Pancreas (tissue), 10 donors: ENCODE measurements at regions not wholly inside any gene's neighbourhood (a gene's known extent, or its start where the extent isn't known, plus 50 kb on each side); places are given as distances from the start of the nearest gene placed in this dataset.
"Not testable (repeated sequence)": the region's sequence is repeated elsewhere in the genome, so short reads cannot be mapped to it uniquely, and the experiment has no call there.

Source experiments
- ATAC-seq, 4 donors: fragments of 200-7000 bp; cut with Tn5 transposase; one replicate each; pipeline versions ENCODE4 v1.8.0 to v1.9.1; 2020; ENCODE audit warnings: mild to moderate bottlenecking in 4 of 4, moderate library complexity in 4 of 4
- DNase-seq, 6 donors: peaks; one replicate each; pipeline ENCODE4 v3.0.0-alpha.2; 2020
- FAIRE-seq: peaks from 2 replicates; lab custom pipeline; 2012; peaks lifted over from hg19 to GRCh38; lab: Jason Lieb, UNC
- H3K27ac ChIP-seq, 4 donors: fragments of 200-600 bp; sonication (generic); 1 replicate in 3 of 4; 2 replicates in 1 of 4; pipeline versions ENCODE4 v1.5.0 to v1.8.0; 2020
- H3K27me3 ChIP-seq, 4 donors: fragments of 200-600 bp; one replicate each; pipeline ENCODE4 v1.8.0; 2021
- H3K36me3 ChIP-seq, 3 donors: fragments of 200-600 bp; sonication (generic) in 1 of 3; one replicate each; pipeline versions ENCODE4 v1.5.0 to v1.8.0; 2020 to 2021
- H3K4me1 ChIP-seq, 3 donors: fragments of 200-600 bp; one replicate each; pipeline ENCODE4 v1.8.0; 2021
- H3K4me3 ChIP-seq, 4 donors: fragments of 200-600 bp; sonication (generic) in 2 of 4; one replicate each; pipeline versions ENCODE4 v1.5.0 to v1.8.0; 2020 to 2021
- H3K9me3 ChIP-seq, 4 donors: fragments of 200-600 bp; one replicate each; pipeline ENCODE4 v1.8.0; 2021
- CTCF ChIP-seq, 4 donors: fragments of 200-600 bp; sonication (generic) in 3 of 4; IDR thresholded peaks; one replicate each; pipeline versions ENCODE4 v1.5.0 to v1.8.0; 2021; ENCODE audit warnings: antibody characterized with exemption in 4 of 4
- WGBS, 2 donors: extraction: QIAGEN DNeasy Blood & Tissue Kit; methylation state at CpG; one replicate each; pipeline ENCODE4 v1.1.7; 2013; 5-methylcytosine and 5-hydroxymethylcytosine counted together
- intact Hi-C, 3 donors: fragments of 100-400 bp; cut with DNase I; formaldehyde crosslinking; loops; one replicate each; pipeline versions ENCODE4 v1.11.1 to v1.14.2; 2022
- donor health status: healthy with polysubstance abuse.
- donor health status: DM: no; HTN: no; CAD: no; lungs with moderate emphysema.
- donor health status: DM: no; HTN: no; CAD: no.
- donor health status: control.
- donor health status: control.
- donor health status: Bipolar disorder and iron deficiency.
- donor health status: DM: yes; HTN: yes; CAD: no.
- donor health status: DM: no; HTN: no; CAD: no.
- donor health status: DM: no; HTN: no; CAD: no.
- donor health status: DM: yes; HTN: yes; CAD: no.

GRCh38 chr9:108744641-108745040, 111.1 kb downstream of the ACTL7B start:
- no peaks in the 10 kb centered on the region for H3K4me1 ChIP-seq
- no peaks in the 10 kb centered on the region for H3K9me3 ChIP-seq
- H3K4me3 ChIP-seq = no peak overlapping the region
- DNase-seq (no peak), ATAC-seq (no peak), FAIRE-seq (no peak)
- H3K27me3 ChIP-seq = no peaks in the 10 kb centered on the region
- intact Hi-C loops = no loop called here
- 80 to 89% methylated on average over 2 of the region's 2 CpGs for WGBS, 2 donors
- no peak for TF ChIP-seq CTCF (IDR thresholded peaks at IDR 0.05)
- no peaks in the 10 kb centered on the region for H3K36me3 ChIP-seq
- H3K27ac ChIP-seq = no peak overlapping the region

GRCh38 chr9:108743901-108744371, 111.8 kb downstream of the ACTL7B start:
- DNase-seq (no peak), ATAC-seq (no peak), FAIRE-seq (no peak)
- no peaks in the 10 kb centered on the region for H3K9me3 ChIP-seq
- H3K4me1 ChIP-seq = no peaks in the 10 kb centered on the region
- 44% methylated on average over 6 of the region's 6 CpGs for WGBS, 2 donors
- H3K27me3 ChIP-seq = no peaks in the 10 kb centered on the region
- intact Hi-C loops = no loop called here
- H3K27ac ChIP-seq = no peak overlapping the region
- H3K4me3 ChIP-seq = no peak overlapping the region
- no peaks in the 10 kb centered on the region for H3K36me3 ChIP-seq
- no peak for TF ChIP-seq CTCF (IDR thresholded peaks at IDR 0.05)

GRCh38 chr9:108743416-108743815, 112.4 kb downstream of the ACTL7B start:
- ATAC-seq = no peak
- FAIRE-seq = no peak
- no peak for DNase-seq
- no peaks in the 10 kb centered on the region for H3K36me3 ChIP-seq
- no peaks in the 10 kb centered on the region for H3K27me3 ChIP-seq
- WGBS, 2 donors = 59 to 73% methylated on average over 2 of the region's 2 CpGs
- H3K4me3 ChIP-seq = no peak overlapping the region
- H3K9me3 ChIP-seq = no peaks in the 10 kb centered on the region
- intact Hi-C loops = no loop called here
- no peak overlapping the region for H3K27ac ChIP-seq
- no peaks in the 10 kb centered on the region for H3K4me1 ChIP-seq
- no peak for TF ChIP-seq CTCF (IDR thresholded peaks at IDR 0.05)

- H3K4me1 ChIP-seq = no peaks in the 10 kb centered on the region
- H3K9me3 ChIP-seq = no peaks in the 10 kb centered on the region
- H3K36me3 ChIP-seq = no peaks in the 10 kb centered on the region
- 70 to 86% methylated on average over 5 of the region's 5 CpGs for WGBS, 2 donors
- H3K27ac ChIP-seq = no peak overlapping the region
- intact Hi-C loops = no loop called here
- TF ChIP-seq CTCF (IDR thresholded peaks at IDR 0.05) = no peak
- no peak overlapping the region for H3K4me3 ChIP-seq
- H3K27me3 ChIP-seq = no peaks in the 10 kb centered on the region
- ATAC-seq (no peak), FAIRE-seq (no peak), DNase-seq (no peak)
These were observed 113.6 kb downstream of the ACTL7B start for GRCh38 chr9:108742191-108742590.

- DNase-seq, H3K4me3 ChIP-seq, H3K9me3 ChIP-seq, ATAC-seq, H3K27me3 ChIP-seq, H3K36me3 ChIP-seq, intact Hi-C loops, H3K27ac ChIP-seq, FAIRE-seq, H3K4me1 ChIP-seq: not testable (repeated sequence)
- 30 to 43% methylated on average over 1 of the region's 1 CpG for WGBS, 2 donors
These were observed 124.5 kb downstream of the ACTL7B start for GRCh38 chr9:108731292-108731691.
